ENCODE measurements at regions not wholly inside any gene's neighbourhood (a gene's known extent, or its start where the extent isn't known, plus 50 kb on each side); places are given as distances from the start of the nearest gene placed in this dataset.

GRCh38 chr7:136138991-136139390 lies 161.8 kb upstream of the MTPN start:
- CTCF ChIA-PET = no interaction called here
- H3K9me2 ChIP-seq (ENCODE audit: insufficient read depth) = no peaks in the 10 kb centered on the region
- no peak overlapping the region for H3K4me2 ChIP-seq
- H3K9me3 ChIP-seq (ENCODE audit: insufficient read depth, low read depth) = no peaks in the 10 kb centered on the region
- TF ChIP-seq EZH2 (IDR thresholded peaks at IDR 0.05; ENCODE audit: low read depth) (no peak), CTCF (conservative IDR thresholded peaks at IDR 0.05) (no peak)
- no peaks in the 10 kb centered on the region for H3K4me1 ChIP-seq (replicated peaks; ENCODE audit: insufficient read depth)
- DNase-seq = no peak
- H4K20me1 ChIP-seq (ENCODE audit: insufficient read depth) = no peaks in the 10 kb centered on the region
- H2AFZ ChIP-seq = no peak overlapping the region
- no peak overlapping the region for H3K4me3 ChIP-seq
- POLR2A ChIA-PET (ENCODE audit: unreplicated experiment) = no interaction called here
- no peaks in the 10 kb centered on the region for H3K79me2 ChIP-seq (ENCODE audit: low read depth)
- intact Hi-C loops (cut with micrococcal nuclease; ENCODE audit: unreplicated experiment) = no loop called here
- H3K36me3 ChIP-seq (ENCODE audit: low read depth) = no peaks in the 10 kb centered on the region
- no peaks in the 10 kb centered on the region for H3F3A ChIP-seq (ENCODE audit: insufficient read depth, low read depth)
- peaks cover 5% of the 10 kb centered on the region; the same call in 1 of the 2 replicates for H3K27me3 ChIP-seq (ENCODE audit: insufficient read depth, low read depth)
- H3K27ac ChIP-seq = no peak overlapping the region
- no TSS peak for BruUV-seq (replicated peaks)

DNA sequence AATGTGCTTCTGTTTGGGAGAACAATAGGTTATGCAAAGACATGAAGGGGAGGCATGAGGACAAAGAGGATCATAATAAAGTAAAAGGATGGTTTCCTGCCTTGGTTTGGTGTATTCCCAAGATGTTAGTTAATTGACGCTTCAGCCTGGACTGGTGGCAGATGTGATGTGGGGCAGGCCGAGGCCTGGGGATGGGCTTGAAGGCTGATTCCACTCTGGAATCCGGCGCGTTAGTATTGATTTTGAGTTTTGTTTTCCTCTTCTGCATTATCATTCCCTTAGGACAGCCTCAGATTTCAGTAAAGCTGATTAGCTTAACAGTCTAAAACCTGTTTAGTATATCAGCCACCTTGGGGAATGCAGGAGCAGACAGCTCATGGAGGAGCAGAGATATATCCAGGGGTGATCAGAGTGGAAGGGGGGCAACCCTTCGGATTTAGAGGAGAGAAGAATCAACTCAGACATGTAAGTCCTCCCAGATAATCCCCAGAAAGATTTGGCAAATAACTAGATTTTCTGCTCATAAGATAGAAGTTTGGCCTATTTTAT lies 159.8 kb upstream of the MTPN start:
- Histone ChIP-seq H3K4me3 (no peak overlapping the region), H3K27me3 (ENCODE audit: insufficient read depth, low read depth) (peaks cover 5% of the 10 kb centered on the region; the same call in 1 of the 2 replicates), H3K27ac (no peak overlapping the region), H4K20me1 (ENCODE audit: insufficient read depth) (no peaks in the 10 kb centered on the region), H3F3A (ENCODE audit: insufficient read depth, low read depth) (no peaks in the 10 kb centered on the region), H3K36me3 (ENCODE audit: low read depth) (no peaks in the 10 kb centered on the region), H2AFZ (no peak overlapping the region), H3K4me1 (replicated peaks; ENCODE audit: insufficient read depth) (no peaks in the 10 kb centered on the region), H3K9me3 (ENCODE audit: insufficient read depth, low read depth) (no peaks in the 10 kb centered on the region), H3K79me2 (ENCODE audit: low read depth) (no peaks in the 10 kb centered on the region), H3K9me2 (ENCODE audit: insufficient read depth) (no peaks in the 10 kb centered on the region), H3K4me2 (no peak overlapping the region)
- POLR2A ChIA-PET (ENCODE audit: unreplicated experiment) = no interaction called here
- no peak for DNase-seq
- TF ChIP-seq EZH2 (IDR thresholded peaks at IDR 0.05; ENCODE audit: low read depth) = no peak
- no peak for TF ChIP-seq CTCF (conservative IDR thresholded peaks at IDR 0.05)
- BruUV-seq (replicated peaks) = no TSS peak
- CTCF ChIA-PET = no interaction called here
- intact Hi-C loops (cut with micrococcal nuclease; ENCODE audit: unreplicated experiment) = no loop called here

DNA sequence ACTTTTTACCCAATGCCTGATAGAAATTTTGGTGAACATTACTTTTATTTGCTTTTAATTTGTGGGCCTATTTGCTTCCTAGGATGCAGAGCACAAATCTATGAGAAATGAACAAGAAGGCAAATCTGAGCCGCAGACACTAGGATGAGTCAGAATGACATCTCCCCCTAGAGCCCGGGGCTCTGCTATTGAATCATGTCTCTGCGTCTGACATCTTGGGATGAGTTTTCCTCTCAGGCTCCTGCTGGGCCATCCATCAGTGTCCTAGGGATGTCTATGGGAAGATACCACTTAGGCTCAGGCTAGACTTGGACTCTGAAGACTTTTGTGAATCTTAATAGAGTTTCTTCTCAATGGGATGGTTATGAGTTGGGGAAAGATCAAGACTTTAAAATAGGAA lies 157.3 kb upstream of the MTPN start:
- ChIA-PET POLR2A (ENCODE audit: unreplicated experiment) (interaction anchor here (0.6 kb wide), 1 partner anchor 916 kb away, joined by 6 read pairs; no protein-coding TSS in a partner anchor), CTCF (no interaction called here)
- Histone ChIP-seq H3K27me3 (ENCODE audit: insufficient read depth, low read depth) (no peaks in the 10 kb centered on the region; the same call in 1 of the 2 replicates), H3K79me2 (ENCODE audit: low read depth) (no peaks in the 10 kb centered on the region), H3K36me3 (ENCODE audit: low read depth) (no peaks in the 10 kb centered on the region), H3K9me3 (ENCODE audit: insufficient read depth, low read depth) (no peaks in the 10 kb centered on the region; the same call in 1 of the 2 replicates), H3K9me2 (ENCODE audit: insufficient read depth) (no peaks in the 10 kb centered on the region), H2AFZ (no peak overlapping the region), H3F3A (ENCODE audit: insufficient read depth, low read depth) (no peaks in the 10 kb centered on the region), H4K20me1 (ENCODE audit: insufficient read depth) (no peaks in the 10 kb centered on the region), H3K4me3 (no peak overlapping the region), H3K4me1 (replicated peaks; ENCODE audit: insufficient read depth) (no peaks in the 10 kb centered on the region), H3K4me2 (no peak overlapping the region), H3K27ac (no peak overlapping the region)
- TF ChIP-seq EZH2 (IDR thresholded peaks at IDR 0.05; ENCODE audit: low read depth) (no peak), CTCF (conservative IDR thresholded peaks at IDR 0.05) (no peak)
- BruUV-seq (replicated peaks) = no TSS peak
- no peak for DNase-seq
- intact Hi-C loops (cut with micrococcal nuclease; ENCODE audit: unreplicated experiment) = no loop called here

All from PC-9 (cell line).